ENCODE measurements at regions not wholly inside any gene's neighbourhood (a gene's known extent, or its start where the extent isn't known, plus 50 kb on each side); places are given as distances from the start of the nearest gene placed in this dataset.

DNA sequence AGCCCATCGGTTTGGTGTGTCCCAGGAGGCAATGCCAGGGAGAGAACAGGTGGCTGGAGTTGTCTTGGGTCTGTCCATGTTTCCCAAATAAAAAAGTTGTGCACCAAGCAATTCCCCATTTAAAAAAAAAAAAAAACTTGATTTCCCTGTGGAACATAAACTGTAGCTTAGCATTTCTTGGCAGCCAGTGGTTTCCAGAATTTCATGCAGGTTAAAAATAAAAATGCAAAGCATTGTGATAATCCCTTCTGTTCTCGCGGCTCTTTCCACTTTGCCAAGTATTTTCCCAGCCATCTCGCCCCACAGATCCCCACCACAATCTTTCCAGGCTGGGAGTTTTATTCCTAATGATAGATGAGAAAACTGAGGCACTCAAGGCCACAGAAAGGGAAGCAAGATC lies 51.4 kb upstream of the MSX1 start:
- no peak for DNase-seq (ENCODE audit: low read depth in 2 of 2)

DNA sequence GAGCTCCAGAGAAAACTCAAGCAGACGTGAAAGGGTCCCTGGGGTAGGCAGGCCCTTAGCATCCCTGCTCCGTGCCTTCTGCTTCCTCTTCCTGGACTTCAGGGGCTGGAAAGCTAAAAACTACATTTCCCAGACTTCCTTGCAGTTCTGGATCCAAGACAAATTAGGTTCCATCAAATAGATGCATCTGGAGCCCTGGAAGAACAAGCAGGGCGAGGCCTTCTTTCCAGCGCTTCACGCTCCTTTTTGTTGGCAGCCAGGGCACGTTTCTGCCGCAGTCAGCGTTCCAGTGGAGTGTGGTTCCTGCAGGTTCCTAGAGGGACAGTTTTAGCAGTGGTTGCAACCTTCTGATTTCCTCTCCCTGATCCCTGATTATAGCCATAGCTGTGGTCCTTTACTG lies 53.6 kb upstream of the MSX1 start:
- DNase-seq (ENCODE audit: low read depth in 2 of 2) = no peak

GRCh38 chr4:4803912-4804296 lies 55.6 kb upstream of the MSX1 start:
- DNase-seq (ENCODE audit: low read depth in 2 of 2) = no peak

DNA sequence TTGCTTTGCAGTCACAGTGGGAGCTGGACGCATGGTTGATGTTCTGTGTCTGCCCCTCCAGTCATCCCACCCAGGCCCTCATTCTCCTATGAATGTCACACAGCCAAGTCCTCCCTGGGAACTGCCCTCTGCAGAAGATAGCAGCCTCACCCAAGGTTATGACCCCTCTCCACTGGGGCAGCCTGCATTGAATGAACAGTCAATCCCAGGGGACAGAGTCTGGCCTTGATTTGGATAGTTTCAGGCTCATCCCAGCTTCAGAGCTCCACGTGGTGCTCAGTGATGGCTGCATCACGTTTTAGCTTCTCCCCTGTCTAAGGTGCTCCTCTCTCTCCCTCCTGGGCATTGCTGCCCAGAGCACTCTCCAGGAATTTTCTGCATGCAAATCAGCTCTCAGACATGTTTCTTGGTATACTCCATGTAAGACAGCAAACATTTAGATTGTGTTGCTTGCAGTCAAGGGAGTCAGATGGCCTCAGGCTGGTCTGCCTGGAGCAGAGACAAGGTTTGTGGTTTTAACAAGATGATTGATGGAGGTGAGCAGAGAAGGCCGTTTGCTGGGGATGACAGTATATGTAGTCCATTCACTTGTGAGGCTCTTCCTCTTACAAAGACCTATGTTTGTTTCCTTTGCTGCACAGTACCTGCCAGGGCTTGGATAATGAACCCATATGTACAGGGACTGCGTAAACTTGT lies 56.1 kb upstream of the MSX1 start:
- DNase-seq (ENCODE audit: low read depth in 2 of 2) = no peak

GRCh38 chr4:4800646-4801408 lies 58.6 kb upstream of the MSX1 start:
- no peak for DNase-seq (ENCODE audit: low read depth in 2 of 2)

- DNase-seq (ENCODE audit: low read depth in 2 of 2) = no peak
Measured at GRCh38 chr4:4794421-4794820, 65.0 kb upstream of the MSX1 start.

GRCh38 chr4:4792466-4792865 lies 67.0 kb upstream of the MSX1 start:
- no peak for DNase-seq (ENCODE audit: low read depth in 2 of 2)

GRCh38 chr4:4791299-4792111 lies 68.0 kb upstream of the MSX1 start:
- DNase-seq (ENCODE audit: low read depth in 2 of 2) = no peak

DNA sequence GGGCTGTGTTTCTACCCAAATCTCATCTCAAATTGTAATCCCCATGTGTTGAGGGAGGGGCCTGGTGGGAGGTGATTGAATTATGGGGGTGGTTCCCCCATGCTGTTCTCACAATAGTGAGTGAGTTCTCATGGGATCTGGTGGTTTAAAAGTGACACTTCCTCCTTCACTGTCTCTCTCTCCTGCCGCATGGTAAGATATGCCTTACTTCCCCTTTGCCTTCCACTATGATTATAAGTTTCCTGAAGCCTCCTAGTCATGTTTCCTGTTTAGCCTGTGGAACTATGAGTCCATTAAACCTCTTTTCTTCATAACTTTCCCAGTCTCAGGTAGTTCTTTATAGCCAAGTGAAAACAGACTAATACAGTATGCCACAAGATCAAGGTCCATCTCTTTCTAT lies 70.0 kb upstream of the MSX1 start:
- no peak for DNase-seq (ENCODE audit: low read depth in 2 of 2)

DNA sequence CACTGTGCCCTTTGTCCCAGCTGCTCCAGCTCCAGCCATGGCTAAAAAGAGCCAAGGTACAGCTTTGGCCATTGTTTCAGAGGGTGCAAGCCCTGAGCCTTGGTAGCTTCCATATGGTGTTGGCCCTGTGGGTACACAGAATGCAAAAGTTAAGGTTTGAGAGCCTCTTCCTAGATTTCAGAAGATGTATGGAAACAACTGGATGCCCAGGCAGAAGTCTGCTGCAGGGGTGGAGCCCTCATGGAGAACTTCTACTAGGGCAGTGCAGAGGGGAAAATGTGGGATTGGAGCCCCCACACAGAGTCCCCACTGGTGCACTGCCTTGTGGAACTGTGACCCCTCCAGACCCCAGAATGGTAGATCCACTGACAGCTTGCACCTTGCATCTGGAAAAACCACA lies 70.9 kb upstream of the MSX1 start:
- DNase-seq (ENCODE audit: low read depth in 2 of 2) = no peak

DNA sequence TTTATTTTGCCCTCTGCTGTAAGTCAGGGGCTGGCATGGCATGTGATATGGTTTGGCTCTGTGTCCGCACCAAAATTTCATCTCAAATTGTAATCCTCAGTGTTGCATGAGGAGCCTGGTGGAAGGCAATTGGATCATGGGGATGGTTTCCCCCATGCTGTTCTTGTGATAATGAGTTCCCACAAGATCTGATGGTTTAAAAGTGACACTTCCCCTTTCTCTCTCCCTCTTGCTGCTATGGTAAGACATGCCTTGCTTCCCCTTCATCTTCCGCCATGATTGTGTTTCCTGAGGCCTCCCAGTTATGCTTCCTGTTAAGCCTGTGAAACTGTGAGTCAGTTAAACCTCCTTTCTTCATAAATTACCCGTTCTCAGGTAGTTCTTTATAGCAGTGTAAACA lies 72.0 kb upstream of the MSX1 start:
- DNase-seq (ENCODE audit: low read depth in 2 of 2) = no peak

GRCh38 chr4:4784379-4784778 lies 75.1 kb upstream of the MSX1 start:
- no peak for DNase-seq (ENCODE audit: low read depth in 2 of 2)

DNA sequence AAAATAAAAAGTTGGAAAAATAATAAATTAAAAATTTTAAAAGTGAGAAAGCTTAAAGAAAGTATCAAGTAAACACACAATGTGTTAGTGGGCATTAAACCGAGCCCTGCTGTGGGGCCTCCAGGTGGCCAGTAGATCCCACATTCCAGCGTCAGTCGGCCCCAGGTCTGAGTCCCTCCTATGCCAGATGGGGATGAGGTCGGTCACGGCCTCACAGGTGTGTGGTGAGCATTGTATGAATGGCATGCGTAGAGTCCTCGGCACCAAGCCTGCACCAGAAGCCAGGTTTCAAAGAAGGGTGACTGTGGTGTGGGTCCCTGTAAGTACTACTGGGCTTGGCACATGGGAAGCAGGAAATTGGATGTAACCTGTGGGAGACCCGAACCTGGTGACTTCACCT lies 75.6 kb upstream of the MSX1 start:
- DNase-seq (ENCODE audit: low read depth in 2 of 2) = no peak

GRCh38 chr4:4782969-4783368 lies 76.5 kb upstream of the MSX1 start:
- no peak for DNase-seq (ENCODE audit: low read depth in 2 of 2)

DNA sequence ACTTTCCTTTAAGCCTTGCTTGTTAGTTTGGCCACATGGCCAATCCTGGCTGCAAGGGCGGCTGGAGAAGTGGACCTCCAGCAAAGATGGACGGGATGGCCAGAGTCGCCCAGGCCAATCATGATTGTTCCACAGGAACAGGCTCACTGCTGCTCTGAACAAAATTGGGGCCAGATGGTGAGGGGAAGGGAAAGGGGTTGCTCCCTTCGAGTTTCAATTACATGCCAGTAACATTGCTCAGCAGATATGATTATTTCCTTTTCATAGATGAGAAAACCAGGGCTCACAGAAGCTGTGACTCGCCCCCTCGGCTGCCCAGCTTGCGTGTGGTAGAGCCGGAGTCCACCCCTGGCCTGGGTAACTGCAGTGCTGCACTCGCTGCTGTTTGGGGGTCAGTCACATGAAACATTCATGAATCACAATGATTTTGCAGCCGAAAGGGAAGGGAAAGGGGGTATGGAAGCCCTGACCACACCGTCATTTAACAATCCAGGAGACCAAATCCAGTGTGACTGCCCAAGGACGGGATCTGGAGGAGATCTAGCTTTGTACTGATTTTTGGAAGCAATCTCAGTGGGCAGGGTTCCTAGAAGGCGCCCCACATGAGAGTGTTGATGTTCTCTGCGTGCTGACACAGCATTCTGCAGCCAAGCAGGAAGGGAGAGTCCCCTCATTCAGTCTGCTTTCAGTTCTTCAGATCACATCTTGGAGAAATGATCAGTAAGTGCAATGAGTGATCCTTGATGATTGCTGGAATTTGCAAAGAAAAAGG lies 77.3 kb upstream of the MSX1 start:
- DNase-seq (ENCODE audit: low read depth in 2 of 2) = no peak

- DNase-seq (ENCODE audit: low read depth in 2 of 2) = no peak
Measured at GRCh38 chr4:4780729-4781244, 78.7 kb upstream of the MSX1 start.

- no peak for DNase-seq (ENCODE audit: low read depth in 2 of 2)
Measured at GRCh38 chr4:4779486-4779885, 80.0 kb upstream of the MSX1 start.

DNA sequence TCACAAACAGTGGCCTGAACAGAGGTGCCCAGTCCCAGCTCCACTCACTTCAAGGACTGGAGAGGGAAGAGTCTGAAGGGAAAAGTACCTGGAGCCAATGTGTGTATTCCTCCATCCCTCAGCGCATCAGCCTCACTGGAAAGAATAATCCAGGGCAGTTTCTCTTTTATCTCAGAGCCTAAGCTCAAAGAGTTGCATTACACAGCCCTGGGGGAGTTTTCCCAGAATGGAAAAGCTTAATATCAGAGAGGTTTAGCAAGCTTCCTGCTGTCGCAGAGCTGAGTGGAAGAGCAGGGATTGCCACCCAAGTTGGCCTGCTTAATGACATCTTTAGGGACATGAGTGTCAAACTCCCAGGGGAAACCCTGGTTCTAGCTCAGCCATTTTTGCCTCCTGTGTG lies 80.4 kb upstream of the MSX1 start:
- DNase-seq (ENCODE audit: low read depth in 2 of 2) = no peak

DNA sequence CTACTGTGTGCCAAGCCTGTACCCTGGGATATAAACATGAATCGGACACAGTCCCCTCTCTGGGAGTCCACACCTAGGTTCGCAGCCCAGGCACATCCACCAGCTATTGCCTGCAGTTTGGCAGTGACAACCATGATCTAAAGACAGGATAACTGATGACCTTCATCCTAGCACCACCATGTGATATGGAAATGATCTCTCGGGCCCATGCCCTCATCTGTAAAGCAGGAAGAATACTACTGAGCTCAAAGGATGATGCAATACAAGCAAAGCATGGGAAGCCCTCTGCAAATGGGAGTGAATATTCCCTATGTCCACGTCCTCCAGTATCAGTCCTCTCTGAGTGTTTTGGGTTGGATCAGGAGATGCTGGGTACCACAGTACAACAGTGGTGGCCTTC lies 80.9 kb upstream of the MSX1 start:
- no peak for DNase-seq (ENCODE audit: low read depth in 2 of 2)

GRCh38 chr4:4776934-4777333 lies 82.5 kb upstream of the MSX1 start:
- no peak for DNase-seq (ENCODE audit: low read depth in 2 of 2)

- DNase-seq (ENCODE audit: low read depth in 2 of 2) = no peak
Measured at GRCh38 chr4:4776335-4776734, 83.1 kb upstream of the MSX1 start.

Data from lung microvascular endothelial cell (primary cell).